ENCODE measurements at regions not wholly inside any gene's neighbourhood (a gene's known extent, or its start where the extent isn't known, plus 50 kb on each side); places are given as distances from the start of the nearest gene placed in this dataset.

GRCh38 chr16:16805809-16806208 is 426.9 kb downstream of the NPIPA7 start:
- TF ChIP-seq, protein P1, sequence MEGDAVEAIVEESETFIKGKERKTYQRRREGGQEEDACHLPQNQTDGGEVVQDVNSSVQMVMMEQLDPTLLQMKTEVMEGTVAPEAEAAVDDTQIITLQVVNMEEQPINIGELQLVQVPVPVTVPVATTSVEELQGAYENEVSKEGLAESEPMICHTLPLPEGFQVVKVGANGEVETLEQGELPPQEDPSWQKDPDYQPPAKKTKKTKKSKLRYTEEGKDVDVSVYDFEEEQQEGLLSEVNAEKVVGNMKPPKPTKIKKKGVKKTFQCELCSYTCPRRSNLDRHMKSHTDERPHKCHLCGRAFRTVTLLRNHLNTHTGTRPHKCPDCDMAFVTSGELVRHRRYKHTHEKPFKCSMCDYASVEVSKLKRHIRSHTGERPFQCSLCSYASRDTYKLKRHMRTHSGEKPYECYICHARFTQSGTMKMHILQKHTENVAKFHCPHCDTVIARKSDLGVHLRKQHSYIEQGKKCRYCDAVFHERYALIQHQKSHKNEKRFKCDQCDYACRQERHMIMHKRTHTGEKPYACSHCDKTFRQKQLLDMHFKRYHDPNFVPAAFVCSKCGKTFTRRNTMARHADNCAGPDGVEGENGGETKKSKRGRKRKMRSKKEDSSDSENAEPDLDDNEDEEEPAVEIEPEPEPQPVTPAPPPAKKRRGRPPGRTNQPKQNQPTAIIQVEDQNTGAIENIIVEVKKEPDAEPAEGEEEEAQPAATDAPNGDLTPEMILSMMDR (IDR thresholded peaks at IDR 0.05): no peak
- TF ChIP-seq EZH2phosphoT487 (IDR thresholded peaks at IDR 0.05): no peak

Data from neural progenitor cell (in vitro differentiated cells).